ENCODE measurements at regions not wholly inside any gene's neighbourhood (a gene's known extent, or its start where the extent isn't known, plus 50 kb on each side); places are given as distances from the start of the nearest gene placed in this dataset.

DNA sequence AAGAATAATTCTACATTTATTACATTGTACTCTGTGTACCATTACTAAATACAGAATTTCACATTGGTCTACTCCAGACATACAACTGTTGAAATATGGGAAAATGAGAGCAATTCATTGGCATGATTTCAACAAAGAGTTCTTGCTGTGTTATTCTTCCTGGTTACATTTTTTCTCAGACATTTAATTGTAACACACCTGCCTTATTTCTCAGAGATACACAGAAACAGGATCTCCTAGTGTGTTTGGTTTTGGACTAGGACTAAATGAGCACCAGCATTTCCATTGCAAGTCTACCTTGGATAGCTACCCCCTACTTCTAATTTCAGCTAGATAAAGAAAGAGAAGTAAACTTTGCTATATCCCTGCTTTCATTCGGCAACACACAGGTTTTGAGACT lies 274.3 kb upstream of the CNTN4 start:
- H3K4me1 ChIP-seq (replicated peaks in 1 of 2) = no peaks in the 10 kb centered on the region
- TF ChIP-seq, protein P1, sequence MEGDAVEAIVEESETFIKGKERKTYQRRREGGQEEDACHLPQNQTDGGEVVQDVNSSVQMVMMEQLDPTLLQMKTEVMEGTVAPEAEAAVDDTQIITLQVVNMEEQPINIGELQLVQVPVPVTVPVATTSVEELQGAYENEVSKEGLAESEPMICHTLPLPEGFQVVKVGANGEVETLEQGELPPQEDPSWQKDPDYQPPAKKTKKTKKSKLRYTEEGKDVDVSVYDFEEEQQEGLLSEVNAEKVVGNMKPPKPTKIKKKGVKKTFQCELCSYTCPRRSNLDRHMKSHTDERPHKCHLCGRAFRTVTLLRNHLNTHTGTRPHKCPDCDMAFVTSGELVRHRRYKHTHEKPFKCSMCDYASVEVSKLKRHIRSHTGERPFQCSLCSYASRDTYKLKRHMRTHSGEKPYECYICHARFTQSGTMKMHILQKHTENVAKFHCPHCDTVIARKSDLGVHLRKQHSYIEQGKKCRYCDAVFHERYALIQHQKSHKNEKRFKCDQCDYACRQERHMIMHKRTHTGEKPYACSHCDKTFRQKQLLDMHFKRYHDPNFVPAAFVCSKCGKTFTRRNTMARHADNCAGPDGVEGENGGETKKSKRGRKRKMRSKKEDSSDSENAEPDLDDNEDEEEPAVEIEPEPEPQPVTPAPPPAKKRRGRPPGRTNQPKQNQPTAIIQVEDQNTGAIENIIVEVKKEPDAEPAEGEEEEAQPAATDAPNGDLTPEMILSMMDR (IDR thresholded peaks at IDR 0.05) = no peak
- TF ChIP-seq POLR2A (IDR thresholded peaks at IDR 0.05) = no peak
- no peaks in the 10 kb centered on the region for H3K36me3 ChIP-seq (replicated peaks in 1 of 2)
- intact Hi-C loops (cut with DNase I) = no loop called here
- DNase-seq = no peak
- H3K27ac ChIP-seq = no peak overlapping the region
- no peaks in the 10 kb centered on the region for H3K27me3 ChIP-seq
- WGBS, 4 donors = 72 to 92% (median 82%) methylated on average over 1 of the region's 1 CpG
- no peaks in the 10 kb centered on the region for H3K9me3 ChIP-seq (replicated peaks in 1 of 3)
- H3K4me3 ChIP-seq = no peak overlapping the region

DNA sequence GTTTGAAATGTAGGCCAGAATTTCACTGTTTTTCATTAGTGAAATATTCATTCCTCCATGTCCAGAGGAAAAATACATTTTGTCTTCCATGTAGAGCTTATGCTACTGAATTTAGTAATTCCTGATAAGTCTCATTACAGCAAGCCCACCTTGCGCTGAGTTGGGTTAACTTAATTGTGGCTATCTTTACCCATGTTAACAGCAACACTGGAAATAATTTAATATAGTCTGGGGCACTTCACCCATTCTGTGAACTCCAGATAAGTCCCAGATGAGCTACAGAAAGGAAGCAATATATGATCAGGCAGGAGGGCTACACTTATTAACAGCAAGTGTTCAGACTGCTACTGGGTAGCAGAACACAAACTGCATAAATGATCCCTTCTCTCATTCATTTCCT lies 270.1 kb upstream of the CNTN4 start:
- 80 to 97% (median 89%) methylated on average over 1 of the region's 1 CpG for WGBS, 4 donors
- no peak for DNase-seq
- H3K4me1 ChIP-seq (replicated peaks in 1 of 2) = no peaks in the 10 kb centered on the region
- TF ChIP-seq POLR2A (IDR thresholded peaks at IDR 0.05) = no peak
- TF ChIP-seq, protein P1 (IDR thresholded peaks at IDR 0.05) = no peak
- intact Hi-C loops (cut with DNase I) = no loop called here
- H3K36me3 ChIP-seq (replicated peaks in 1 of 2) = no peaks in the 10 kb centered on the region
- H3K9me3 ChIP-seq (replicated peaks in 1 of 3) = no peaks in the 10 kb centered on the region
- H3K27ac ChIP-seq = no peak overlapping the region
- no peaks in the 10 kb centered on the region for H3K27me3 ChIP-seq
- no peak overlapping the region for H3K4me3 ChIP-seq

DNA sequence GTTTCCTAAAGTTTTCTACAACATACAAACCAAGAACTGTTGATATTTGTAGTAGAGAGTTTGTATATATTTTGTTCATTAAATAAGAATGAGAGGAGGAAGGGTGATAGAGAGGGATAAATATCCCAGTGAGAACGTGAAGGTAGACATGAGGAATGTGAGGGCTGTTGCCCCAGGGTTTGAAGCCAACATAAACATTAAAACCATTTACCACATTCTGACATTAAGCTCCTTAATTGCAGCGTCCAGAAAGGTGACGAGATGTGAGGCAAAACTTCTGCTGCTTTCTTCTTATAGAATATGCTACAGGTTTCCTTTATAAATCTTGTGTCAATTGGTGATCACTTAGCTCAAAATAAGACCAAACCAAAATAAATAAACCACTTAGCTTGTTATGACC lies 267.8 kb upstream of the CNTN4 start:
- H3K4me1 ChIP-seq (replicated peaks in 1 of 2) = no peaks in the 10 kb centered on the region
- DNase-seq = no peak
- intact Hi-C loops (cut with DNase I) = no loop called here
- no peaks in the 10 kb centered on the region for H3K27me3 ChIP-seq
- no peaks in the 10 kb centered on the region for H3K36me3 ChIP-seq (replicated peaks in 1 of 2)
- WGBS, 4 donors = 45 to 63% (median 60%) methylated on average over 3 of the region's 3 CpGs
- no peaks in the 10 kb centered on the region for H3K9me3 ChIP-seq (replicated peaks in 1 of 3)
- no peak for TF ChIP-seq POLR2A (IDR thresholded peaks at IDR 0.05)
- TF ChIP-seq, protein P1 (IDR thresholded peaks at IDR 0.05) = no peak
- no peak overlapping the region for H3K27ac ChIP-seq
- no peak overlapping the region for H3K4me3 ChIP-seq

DNA sequence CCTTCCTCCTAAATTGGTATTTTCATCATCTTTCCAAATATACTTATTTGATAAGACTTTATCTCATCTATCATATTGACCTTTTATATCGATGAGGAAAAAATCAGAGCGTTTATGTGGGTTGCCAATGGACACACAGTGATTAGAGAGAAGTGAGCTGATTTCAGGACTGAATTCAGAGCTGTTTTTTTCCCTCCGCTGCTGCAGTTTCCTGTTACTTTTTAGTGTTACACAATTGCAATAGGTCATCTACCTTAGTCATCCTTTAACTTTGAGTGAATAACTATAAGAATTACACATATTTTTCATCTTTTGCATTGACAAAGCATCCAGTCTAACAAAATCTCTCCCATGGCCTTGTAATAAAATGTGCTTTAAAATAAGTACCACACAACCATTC lies 266.3 kb upstream of the CNTN4 start:
- no peaks in the 10 kb centered on the region for H3K4me1 ChIP-seq (replicated peaks in 1 of 2)
- 81 to 92% (median 86%) methylated on average over 3 of the region's 3 CpGs for WGBS, 4 donors
- intact Hi-C loops (cut with DNase I) = no loop called here
- H3K9me3 ChIP-seq (replicated peaks in 1 of 3) = no peaks in the 10 kb centered on the region
- no peak overlapping the region for H3K27ac ChIP-seq
- no peak overlapping the region for H3K4me3 ChIP-seq
- no peaks in the 10 kb centered on the region for H3K36me3 ChIP-seq (replicated peaks in 1 of 2)
- no peaks in the 10 kb centered on the region for H3K27me3 ChIP-seq
- no peak for DNase-seq
- TF ChIP-seq POLR2A (IDR thresholded peaks at IDR 0.05) = no peak
- TF ChIP-seq, protein P1 (IDR thresholded peaks at IDR 0.05) = no peak

Measured in adrenal gland (tissue), 9 donors.